Right kidney (tissue), 1 donor: ENCODE measurements at regions not wholly inside any gene's neighbourhood (a gene's known extent, or its start where the extent isn't known, plus 50 kb on each side); places are given as distances from the start of the nearest gene placed in this dataset.

ENCODE experiments used
- DNase-seq: peaks from one replicate; pipeline ENCODE4 v3.0.0-alpha.2; 2016

DNA sequence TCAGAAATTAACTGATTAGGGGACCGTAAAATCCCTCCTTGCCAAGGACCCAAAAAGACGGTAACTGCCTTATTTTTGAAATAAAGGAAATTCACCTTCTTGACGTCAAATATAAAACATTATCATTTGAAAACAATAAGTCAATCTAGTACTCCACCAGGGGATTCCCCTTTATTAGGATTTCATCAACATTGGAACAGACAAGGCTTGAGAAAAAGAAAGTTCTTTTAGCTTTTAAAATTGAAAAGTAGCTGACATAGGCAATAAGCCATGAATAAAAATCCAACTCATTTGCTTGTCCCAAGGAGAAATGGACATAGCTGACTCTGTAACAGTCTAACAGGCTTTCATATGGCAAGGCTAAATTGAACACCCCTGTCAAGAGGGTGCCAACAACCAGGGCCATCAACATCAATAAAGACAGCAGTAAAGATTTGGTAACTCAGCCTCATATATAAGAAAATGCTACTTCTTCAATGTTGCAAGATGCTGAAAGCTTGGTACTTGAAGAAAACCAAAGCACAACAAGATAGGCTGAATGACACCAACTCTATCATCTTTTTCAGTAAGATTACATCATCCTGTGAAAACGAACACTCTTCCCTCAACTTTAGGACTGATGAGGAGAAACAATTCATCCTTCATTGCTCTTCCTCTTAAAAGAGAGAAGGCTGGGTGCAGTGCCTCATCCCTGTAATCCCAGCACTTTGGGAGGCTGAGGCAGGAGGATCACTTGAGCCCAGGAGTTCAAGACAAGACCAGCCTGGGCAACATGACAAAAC lies 121.0 kb upstream of the PRDM1 start:
- no peak for DNase-seq

DNA sequence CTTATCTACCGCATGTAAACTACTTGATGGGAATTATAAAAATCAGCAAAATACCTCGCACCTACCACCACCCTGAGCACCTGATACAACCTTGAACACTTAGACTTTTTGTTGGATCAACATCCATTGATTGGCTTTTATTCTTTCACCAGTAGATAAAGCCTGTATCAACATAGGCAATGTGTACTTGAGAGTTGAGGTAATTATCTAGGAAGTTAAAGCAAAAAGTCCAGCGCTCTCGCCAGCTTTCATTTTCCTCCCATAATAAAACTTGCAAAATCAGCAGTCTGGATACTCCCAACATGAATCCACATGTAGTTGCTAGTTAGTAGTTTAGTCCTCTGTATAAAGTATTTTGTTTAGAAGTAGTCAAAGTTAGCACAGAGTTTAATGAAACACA lies 132.0 kb upstream of the PRDM1 start:
- DNase-seq, result no peak

DNA sequence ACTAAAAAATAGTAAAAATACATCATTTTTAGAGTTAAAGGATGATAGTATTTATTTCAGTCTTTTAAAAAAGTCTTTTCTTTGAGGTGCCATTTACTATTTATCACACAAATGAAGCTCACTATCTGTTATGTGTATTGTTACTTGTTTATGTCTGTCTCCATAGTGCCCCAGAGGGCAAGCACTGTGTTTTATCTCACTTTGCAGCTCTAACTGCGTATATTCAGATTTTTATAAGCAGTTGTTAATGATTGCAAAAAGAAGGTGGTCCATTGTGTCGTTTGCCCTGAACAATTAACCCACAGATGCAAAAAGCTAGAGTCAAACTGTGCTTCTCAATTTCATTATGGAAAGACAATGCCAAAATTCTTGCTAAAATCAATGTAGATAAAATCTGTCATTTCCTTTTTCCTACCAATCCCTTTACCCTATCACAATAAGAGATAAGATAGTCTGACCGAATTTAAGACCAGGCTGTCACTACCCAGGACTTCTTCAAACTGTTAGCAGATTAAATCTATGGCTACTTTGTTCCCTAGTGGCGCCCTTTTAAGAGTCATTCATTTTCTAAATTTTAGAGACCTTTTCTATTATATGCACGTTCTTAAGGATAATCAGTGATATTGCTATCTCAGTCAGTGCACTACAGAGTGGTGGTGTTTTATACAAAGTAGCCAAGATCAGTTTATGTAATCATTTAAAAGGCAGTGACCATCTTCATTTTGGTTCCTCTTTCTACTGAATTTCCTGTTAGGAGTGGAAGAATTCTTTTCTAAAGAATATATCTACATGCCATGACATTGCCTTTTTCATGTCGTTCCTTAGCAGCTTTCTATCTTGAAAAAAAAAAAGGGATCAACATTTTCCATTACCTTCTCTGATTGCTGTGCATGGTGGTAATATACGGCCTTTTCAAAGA lies 133.1 kb upstream of the PRDM1 start:
- no peak for DNase-seq

DNA sequence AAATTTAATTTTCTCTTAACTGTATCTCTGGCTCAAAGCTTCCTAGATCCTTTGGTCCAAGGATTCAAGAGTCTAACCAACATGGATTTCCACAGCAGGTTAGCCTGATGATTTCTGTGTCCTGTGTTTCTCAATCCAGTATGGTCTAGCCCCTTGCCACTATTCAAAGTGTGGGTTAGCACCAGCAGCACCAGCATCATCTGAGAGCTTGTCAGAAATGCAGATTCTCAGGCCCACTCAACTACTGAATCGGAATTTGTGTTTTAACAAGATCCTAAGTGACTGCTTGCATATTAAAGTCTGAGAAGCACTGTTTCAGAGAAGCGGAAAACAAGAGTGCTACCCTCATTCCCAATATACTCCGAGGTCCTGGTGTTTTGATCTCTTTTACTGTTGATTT lies 133.8 kb upstream of the PRDM1 start:
- DNase-seq, result no peak

DNA sequence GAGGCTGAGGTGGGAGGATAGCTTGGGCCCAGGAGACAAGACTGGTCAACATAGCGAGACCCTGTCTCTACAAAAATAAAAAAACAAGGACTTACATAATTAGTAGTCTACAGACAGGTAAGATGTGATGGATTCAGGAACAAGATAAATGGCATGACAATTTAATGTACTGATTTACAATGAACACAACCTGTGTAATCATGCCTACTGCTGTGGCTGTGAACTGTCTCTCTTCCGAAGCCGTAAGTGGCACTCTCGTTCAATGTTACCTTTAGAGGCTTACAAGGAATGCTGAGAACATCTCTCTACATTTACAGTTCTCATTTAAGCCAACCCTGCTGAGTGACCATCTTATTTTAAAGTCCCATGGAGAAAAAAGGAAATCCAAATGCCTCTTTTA lies 134.8 kb upstream of the PRDM1 start:
- DNase-seq, result no peak

DNA sequence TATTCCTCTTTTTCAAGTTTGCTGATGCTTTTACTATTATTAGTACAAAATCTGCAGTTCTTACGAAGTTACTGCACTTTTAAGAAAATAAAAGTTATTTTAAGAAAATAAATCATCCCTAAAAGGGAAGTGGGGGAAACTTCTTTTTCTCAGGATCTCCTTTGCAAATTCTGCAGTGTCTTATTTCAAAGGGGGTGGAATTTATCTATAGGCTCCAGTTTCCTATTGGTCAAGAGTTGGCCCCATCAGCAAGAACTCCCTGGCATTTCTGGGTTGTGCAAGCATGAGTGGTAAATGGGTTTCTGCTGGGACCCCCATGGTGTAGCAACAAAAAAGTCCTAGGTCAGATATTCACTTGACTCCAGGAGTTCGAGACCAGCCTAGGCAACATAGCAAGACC lies 136.3 kb upstream of the PRDM1 start:
- no peak for DNase-seq

DNA sequence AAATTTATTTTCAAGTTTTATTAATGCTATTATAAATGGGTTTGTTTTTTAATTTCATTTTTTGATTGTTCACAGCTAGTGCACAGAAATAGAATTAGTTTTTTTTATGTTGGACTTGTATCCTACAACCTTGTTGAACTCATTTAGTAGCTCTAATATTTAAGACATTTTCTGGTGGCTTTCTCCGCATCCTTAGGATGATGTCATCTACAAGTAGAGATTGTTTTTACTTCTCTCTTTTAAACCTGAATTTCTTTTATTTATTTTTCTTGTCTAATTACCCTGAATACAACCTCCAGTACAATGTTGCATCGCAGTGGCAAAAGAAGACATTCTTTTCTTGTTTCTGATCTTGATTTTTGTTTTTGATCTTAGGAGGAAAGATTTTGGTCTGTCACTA lies 142.6 kb upstream of the PRDM1 start:
- no peak for DNase-seq

DNA sequence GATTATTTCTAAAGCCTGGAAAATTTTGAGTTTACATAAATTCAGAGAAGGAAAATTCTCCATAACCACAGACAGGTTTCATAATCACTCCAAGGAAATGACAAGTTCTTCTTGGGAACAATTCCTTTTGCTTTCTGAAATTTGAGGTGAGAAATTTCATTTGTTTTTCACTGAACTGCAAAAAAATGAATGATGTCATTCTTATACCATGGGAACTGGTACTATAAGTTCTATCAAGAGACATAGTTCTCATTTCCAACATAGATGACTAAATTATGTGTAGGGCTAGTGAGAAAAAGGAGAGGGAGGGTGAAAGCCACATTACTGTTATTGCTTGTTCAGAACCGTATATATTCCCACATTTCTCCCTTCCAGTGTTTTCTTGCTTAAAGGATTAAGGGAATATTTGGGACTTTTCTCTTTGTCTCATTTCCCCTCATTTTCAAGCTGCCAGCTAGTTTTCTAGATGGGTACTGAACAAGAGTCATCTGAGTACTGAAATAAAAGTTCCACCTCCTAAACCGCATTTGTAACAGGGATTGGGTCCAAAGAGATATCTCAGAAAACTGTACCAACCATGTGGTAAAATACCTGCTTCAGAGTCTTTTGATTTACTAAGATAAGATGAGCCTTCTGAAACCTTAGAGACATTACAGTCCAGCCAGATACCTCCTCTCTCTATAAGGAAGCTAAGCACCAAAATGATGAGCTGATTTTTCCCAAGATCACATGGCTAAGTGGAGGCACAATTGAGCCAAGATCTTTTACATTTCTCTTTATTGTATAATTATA lies 144.3 kb upstream of the PRDM1 start:
- no peak for DNase-seq

DNA sequence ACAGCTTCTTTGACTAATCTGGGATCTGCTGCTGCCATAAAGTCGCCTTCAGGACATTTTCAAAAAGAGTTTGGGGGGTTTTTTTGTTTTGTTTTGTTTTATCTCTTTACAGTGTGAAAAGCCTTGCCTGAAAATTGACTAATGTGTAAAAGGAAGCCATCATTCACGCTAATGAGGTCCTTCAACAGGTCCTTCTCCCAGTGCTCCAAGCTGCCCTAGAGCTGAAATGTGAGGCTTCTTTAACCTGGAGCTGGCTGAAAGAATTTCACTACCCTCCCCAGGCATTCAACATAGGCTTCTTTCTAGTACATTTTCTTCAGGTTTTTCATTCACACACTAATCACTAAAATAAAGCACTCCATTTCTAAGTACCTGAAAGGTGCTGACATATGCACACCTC lies 145.1 kb upstream of the PRDM1 start:
- DNase-seq, result no peak

DNA sequence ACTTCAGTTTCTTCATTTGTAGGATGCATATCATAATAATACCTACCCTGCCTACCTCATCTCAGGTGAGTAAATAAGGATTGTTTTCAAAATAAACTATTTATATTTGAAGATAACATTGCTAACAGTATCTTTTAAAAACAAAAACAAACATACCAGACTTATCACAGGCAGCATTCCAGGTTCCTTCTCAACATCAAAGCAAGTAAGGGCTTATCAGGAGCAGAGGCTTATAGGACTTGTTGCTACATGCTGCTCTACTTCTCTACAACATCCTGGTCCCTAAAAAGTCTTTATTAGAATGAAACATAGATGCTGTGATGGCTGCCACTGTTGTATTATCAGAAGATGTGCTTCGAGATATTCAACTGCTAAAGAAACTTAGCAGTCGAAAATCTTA lies 149.2 kb upstream of the PRDM1 start:
- DNase-seq, result no peak

DNA sequence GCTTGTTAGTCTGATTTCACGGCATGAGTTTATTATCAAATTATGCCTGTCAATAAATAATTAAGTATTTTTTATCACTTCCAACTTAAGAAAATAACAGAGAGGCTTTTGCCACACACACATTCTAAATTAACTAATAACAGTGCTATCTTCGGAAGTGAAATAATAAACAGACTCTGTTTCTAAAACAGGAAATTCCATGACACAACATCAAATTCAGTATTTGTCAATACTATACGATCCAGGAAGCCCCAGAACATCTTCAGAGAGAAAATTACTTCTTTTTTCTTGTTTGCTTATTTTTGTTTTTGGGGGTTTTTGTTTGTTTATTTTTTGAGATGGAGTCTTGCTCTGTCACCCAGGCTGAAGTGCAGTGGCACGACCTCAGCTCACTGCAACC lies 150.7 kb upstream of the PRDM1 start:
- no peak for DNase-seq

DNA sequence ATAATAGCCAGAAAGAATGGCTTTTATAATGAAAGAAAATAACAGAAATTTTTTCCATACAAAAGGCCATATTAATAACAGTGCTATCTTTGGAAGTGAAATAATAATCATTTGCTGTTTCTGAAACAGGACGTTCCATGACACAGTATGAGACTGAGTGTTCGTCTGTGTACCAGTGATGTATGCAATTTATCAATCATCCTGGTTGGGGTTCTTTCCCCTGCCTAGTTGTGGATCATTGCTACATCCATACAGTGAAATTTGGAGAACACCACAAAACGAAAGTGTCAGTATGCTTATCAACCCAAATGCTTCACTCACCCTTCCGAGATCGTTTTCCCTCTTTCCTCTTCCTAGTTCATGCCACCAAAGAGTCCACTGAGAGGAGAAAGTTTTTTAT lies 151.4 kb upstream of the PRDM1 start:
- DNase-seq, result no peak

DNA sequence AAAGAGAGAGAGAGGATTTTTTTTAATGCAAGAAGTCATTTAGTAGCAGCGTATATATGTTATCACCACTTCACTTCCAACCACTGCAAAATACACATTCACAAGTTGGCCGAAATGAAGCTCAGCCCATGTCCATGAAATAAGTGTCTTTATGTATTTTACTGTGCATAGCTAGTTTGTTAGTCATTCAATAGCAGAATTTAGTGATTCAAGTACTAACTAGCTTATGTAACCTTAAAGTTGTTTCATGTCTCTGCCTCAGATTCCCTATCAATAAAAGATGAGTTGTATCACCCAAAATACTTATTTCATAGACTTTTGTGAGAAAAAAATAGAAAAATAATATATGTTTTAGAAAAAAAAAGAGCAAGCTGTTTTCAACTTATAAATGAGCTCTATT lies 153.7 kb upstream of the PRDM1 start:
- no peak for DNase-seq

DNA sequence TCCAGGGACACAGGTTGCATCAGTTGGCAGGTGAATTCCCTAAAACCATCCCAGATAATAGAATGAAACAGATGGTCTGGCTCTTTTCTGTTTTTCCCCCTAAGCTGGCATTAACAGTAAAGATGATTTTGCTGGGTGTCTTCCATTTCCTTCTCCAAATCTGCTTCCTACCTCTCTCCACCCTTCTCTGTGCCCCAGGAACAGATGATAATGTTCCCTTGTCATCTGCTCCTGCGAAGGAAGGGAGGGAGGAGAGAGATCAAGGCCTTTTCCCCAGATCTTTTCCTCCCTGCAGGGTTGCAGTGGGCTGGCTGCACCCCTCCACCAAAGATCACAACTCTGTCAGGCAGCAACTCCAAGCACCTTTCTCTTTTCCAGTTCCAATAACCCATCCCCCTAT lies 156.5 kb upstream of the PRDM1 start:
- no peak for DNase-seq

DNA sequence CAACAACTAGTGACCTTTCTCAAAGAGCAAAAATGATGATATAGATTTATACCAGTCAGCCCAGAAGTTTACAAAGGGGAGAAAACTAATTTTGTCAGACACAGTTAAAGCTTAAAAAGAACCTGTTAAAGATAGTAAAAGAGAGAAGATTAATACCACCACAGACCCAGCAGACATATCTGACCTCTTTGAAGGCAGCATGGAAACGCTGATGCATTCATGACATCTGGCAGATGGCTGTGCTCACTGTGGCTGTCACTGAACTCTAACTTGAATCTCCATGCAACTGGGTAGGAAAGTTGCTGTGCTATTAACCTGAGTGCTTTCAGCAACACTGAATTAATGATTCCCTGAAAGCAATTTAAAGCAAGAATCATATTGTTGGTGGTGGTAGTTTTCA lies 159.8 kb upstream of the PRDM1 start:
- no peak for DNase-seq

DNA sequence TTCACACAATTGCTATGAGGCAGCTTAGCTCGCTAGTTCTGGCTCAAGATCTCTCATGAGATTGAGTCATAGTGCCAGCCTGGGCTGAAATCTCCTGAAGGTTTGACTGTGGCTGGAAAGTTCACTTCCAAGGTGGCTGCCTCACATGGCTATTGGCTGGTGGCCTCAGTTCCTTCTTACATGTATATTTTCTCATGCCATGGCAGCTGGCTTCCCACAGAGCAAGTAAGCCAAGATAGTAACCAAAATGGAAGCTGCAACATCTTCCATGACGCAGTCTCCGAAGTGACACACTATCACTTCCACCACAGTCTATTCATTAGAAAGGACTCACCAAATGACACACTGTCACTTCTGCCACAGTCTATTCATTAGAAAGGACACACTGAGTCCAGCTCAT lies 160.4 kb upstream of the PRDM1 start:
- DNase-seq, result no peak

DNA sequence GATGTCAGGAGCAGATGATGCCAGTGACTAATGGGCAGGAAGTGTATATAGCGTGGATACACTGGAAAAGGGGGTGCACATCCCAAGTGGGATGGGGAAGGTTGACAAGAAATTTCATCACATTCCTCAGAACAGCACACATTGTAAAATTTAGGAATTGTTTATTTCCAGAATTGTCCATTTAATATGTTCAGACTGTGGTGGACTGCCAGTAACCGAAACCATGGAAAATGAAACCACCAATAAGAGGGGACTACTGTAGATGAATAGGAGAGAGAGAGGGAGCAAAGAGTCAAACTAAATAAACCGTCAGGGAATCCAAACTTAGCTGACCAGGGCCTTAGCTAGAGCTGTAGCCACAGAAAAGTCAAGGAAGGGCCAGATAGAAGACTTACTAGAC lies 164.4 kb upstream of the PRDM1 start:
- no peak for DNase-seq

DNA sequence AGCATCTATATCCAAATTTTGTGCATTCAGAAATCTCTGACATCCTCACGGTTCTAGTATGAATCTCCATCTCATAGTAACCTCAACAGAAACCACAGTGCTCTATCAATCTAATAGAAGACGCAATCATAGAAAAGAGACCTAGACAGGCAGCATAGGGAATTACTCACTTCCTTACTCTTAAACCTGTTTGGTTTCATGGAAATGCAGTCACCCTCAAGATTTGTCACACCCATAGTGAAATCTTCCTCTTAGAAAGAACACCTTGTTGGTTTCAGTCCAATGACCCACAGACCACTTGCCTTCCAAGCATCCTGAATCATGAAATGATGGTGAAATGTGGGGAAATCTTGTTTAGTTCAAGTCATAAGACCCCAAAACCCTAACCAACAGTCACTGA lies 166.1 kb upstream of the PRDM1 start:
- no peak for DNase-seq

DNA sequence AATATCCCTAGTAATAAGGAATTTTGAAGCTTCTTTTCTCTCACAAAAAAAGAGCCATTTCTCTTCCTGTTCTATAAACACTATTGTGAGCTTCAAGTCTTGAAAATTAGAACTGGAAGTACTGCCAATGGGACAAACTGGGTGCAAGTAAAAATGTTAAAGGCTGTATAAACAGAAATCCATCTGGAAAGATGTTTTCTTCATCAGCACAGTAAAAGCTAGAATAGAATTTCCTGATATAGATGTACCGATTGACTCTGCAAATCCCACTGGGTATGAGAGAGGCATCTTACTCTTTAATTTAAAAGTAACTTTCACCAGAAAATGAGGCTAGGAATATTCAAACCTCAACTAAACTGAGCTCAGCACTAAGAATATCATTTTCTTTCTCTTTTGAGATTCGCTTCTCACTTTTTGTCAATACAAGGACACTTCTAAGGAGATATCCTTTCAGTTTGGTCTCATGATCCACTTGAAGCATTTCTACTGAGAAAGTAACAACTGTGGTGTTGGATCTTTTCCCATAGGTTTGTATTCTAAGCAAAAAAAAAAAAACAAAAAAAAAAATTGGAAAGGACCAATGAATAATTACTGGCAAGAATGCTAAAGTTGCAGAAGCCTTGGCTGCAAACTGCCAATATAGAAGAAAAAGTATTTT lies 169.0 kb upstream of the PRDM1 start:
- no peak for DNase-seq

DNA sequence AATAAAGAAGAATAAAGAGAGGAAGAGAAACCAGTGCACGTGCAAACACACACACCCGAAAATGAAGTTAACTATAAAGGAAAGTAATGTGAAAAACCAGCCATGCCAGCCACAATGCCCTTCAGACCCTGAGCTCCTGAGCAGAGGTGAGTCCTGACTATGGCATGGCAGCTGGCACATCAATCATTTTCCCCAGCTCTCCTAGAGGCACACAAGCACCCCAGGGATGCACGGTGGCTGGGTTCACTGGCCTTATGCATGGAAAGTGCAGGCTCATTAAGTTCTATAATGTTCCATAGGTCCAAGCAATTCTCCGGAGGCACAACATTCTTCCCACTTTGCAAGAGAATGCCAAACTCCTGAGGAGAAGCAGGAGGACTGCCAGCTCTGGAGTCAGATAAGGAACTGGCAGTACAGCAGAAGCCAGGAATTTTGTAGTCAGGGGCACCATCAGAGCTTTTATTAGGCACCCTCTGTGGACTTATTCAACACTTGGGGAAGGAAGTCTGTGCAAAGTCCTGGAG lies 175.0 kb upstream of the PRDM1 start:
- no peak for DNase-seq

DNA sequence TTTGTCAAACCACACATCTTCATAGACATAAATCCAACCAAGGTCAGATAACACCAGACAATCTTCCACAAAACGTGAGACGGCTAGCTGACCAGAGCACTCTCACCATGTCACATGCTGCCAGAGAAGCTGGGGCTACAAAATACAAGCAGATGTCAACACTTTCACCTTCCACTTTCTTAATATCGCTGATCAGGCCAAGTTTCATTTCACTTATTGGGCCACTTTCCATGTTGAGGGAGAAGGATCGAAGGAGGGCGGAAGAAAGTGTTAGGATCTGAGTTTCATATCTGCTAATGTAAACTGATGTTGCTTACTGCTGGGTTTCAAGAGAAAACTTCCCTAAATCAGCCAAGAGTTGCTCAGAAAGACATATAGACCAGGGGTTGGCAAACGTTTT lies 177.0 kb upstream of the PRDM1 start:
- DNase-seq, result no peak

DNA sequence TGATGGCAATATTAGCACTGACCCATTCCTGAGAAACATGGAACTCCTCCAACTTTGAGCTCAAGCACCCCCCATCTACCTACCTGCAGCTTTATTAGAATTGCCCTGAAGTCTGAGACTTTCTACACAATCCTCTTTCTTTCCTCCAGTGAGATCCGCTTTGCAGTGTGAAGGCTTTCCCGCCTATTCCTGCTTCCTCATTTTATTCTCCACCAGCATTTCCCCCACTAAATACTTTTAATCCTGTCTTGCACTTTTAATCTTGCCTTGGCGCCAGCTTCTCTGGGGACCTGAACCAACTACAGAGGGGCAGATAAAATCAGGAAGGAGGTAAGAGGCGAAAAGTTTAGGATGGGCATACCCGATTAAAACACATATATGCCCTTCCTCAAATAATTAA lies 178.1 kb upstream of the PRDM1 start:
- DNase-seq, result no peak
